ENCODE measurements at regions not wholly inside any gene's neighbourhood (a gene's known extent, or its start where the extent isn't known, plus 50 kb on each side); places are given as distances from the start of the nearest gene placed in this dataset.
"Not testable (repeated sequence)": the region's sequence is repeated elsewhere in the genome, so short reads cannot be mapped to it uniquely, and the experiment has no call there.

- DNase-seq (ENCODE audit: low spot score), result no peak
Measured at GRCh38 chrX:122055979-122056715, 1008.7 kb downstream of the GLUD2 start.

GRCh38 chrX:122076241-122076640 lies 1028.8 kb downstream of the GLUD2 start:
- DNase-seq (ENCODE audit: low spot score), result no peak

GRCh38 chrX:122078079-122078478 lies 1030.7 kb downstream of the GLUD2 start:
- DNase-seq (ENCODE audit: low spot score), result no peak

- DNase-seq (ENCODE audit: low spot score), result no peak
Measured at GRCh38 chrX:122087341-122087740, 1039.9 kb downstream of the GLUD2 start.

- DNase-seq (ENCODE audit: low spot score), result no peak
Measured at GRCh38 chrX:122091571-122091970, 1044.2 kb downstream of the GLUD2 start.

- no peak for DNase-seq (ENCODE audit: low spot score)
Measured at GRCh38 chrX:122092360-122092759, 1045.0 kb downstream of the GLUD2 start.

GRCh38 chrX:122092978-122093377 lies 1045.6 kb downstream of the GLUD2 start:
- DNase-seq (ENCODE audit: low spot score), result no peak

- no peak for DNase-seq (ENCODE audit: low spot score)
Measured at GRCh38 chrX:122094611-122095010, 1047.2 kb downstream of the GLUD2 start.

- no peak for DNase-seq (ENCODE audit: low spot score)
Measured at GRCh38 chrX:122113376-122113775, 1066.0 kb downstream of the GLUD2 start.

GRCh38 chrX:122113896-122114295 lies 1066.5 kb downstream of the GLUD2 start:
- DNase-seq (ENCODE audit: low spot score), result no peak

- no peak for DNase-seq (ENCODE audit: low spot score)
Measured at GRCh38 chrX:122115604-122116003, 1068.2 kb downstream of the GLUD2 start.

- no peak for DNase-seq (ENCODE audit: low spot score)
Measured at GRCh38 chrX:122119361-122119760, 1064.7 kb upstream of the GRIA3 start.

- no peak for DNase-seq (ENCODE audit: low spot score)
Measured at GRCh38 chrX:122122274-122122673, 1061.8 kb upstream of the GRIA3 start.

GRCh38 chrX:122133478-122133877 lies 1050.6 kb upstream of the GRIA3 start:
- DNase-seq (ENCODE audit: low spot score), result no peak

GRCh38 chrX:122134291-122134690 lies 1049.8 kb upstream of the GRIA3 start:
- DNase-seq (ENCODE audit: low spot score), result no peak

- no peak for DNase-seq (ENCODE audit: low spot score)
Measured at GRCh38 chrX:122135070-122135469, 1049.0 kb upstream of the GRIA3 start.

GRCh38 chrX:122140219-122140618 lies 1043.9 kb upstream of the GRIA3 start:
- DNase-seq (ENCODE audit: low spot score), result not testable (repeated sequence)

GRCh38 chrX:122154019-122154418 lies 1030.1 kb upstream of the GRIA3 start:
- no peak for DNase-seq (ENCODE audit: low spot score)

GRCh38 chrX:122168241-122168640 lies 1015.8 kb upstream of the GRIA3 start:
- DNase-seq (ENCODE audit: low spot score), result no peak

GRCh38 chrX:122184791-122185190 lies 999.3 kb upstream of the GRIA3 start:
- DNase-seq (ENCODE audit: low spot score), result no peak

- no peak for DNase-seq (ENCODE audit: low spot score)
Measured at GRCh38 chrX:122187069-122187713, 996.9 kb upstream of the GRIA3 start.

- DNase-seq (ENCODE audit: low spot score), result no peak
Measured at GRCh38 chrX:122188751-122189150, 995.3 kb upstream of the GRIA3 start.

- no peak for DNase-seq (ENCODE audit: low spot score)
Measured at GRCh38 chrX:122196343-122196742, 987.7 kb upstream of the GRIA3 start.

- no peak for DNase-seq (ENCODE audit: low spot score)
Measured at GRCh38 chrX:122203399-122203798, 980.7 kb upstream of the GRIA3 start.

Data from AG08396 (cell line).